K562 (cell line): ENCODE measurements at regions not wholly inside any gene's neighbourhood (a gene's known extent, or its start where the extent isn't known, plus 50 kb on each side); places are given as distances from the start of the nearest gene placed in this dataset.
"Not testable (repeated sequence)": the region's sequence is repeated elsewhere in the genome, so short reads cannot be mapped to it uniquely, and the experiment has no call there.

Source experiments
- ATAC-seq: fragments of 200-7000 bp; cut with Tn5 transposase; 3 replicates; pipeline ENCODE4 v1.9.1; 2020; ENCODE audit warnings: moderate library complexity
- BruUV-seq: library from RNA; stranded (reverse); fragments of 400-500 nt; replicated peaks from 2 replicates; lab custom pipeline; 2021; lab: Mats Ljungman, UMichigan
- CTCF ChIA-PET: fragments of 300-600 bp; formaldehyde crosslinking; extraction: SDS; loops from one replicate; lab custom pipeline; 2021; ENCODE audit warnings: low intra/inter-chr PET ratio; lab: Yijun Ruan, JAX
- POLR2A ChIA-PET: fragments of 300-600, 350-650 bp; sonication (Branson Sonifier 250); formaldehyde crosslinking; extraction: SDS; loops from one replicate; lab custom pipeline; 2021; ENCODE audit warnings: antibody characterized with exemption, inconsistent platforms; lab: Yijun Ruan, JAX
- DNase-seq, 4 experiments: peaks; one replicate each; pipeline versions ENCODE4 v3.0.0 to v3.0.0-alpha.2; 2011 to 2018; ENCODE audit warnings: low spot score in 3 of 4, mixed read lengths in 3 of 4; ENCODE audit errors: extremely low read depth in 1 of 4
- FAIRE-seq: peaks from 2 replicates; lab custom pipeline; 2011; peaks lifted over from hg19 to GRCh38; lab: Jason Lieb, UNC
- H2AFZ ChIP-seq: 2 replicates; pipeline ENCODE4 v1.6.0; 2011; ENCODE audit warnings: low read depth, low read length, control low read depth, inconsistent platforms
- H3K27ac ChIP-seq: fragments of 200-600 bp; 3 replicates; pipeline ENCODE4 v1.8.0; 2011; ENCODE audit warnings: low read depth, mild to moderate bottlenecking, control low read depth, inconsistent platforms, low read length, moderate library complexity, mixed read lengths; ENCODE audit errors: extremely low read depth
- H3K27me3 ChIP-seq, 2 experiments: fragments of 300-600 bp in 1 of 2; 2 replicates in 1 of 2; 3 replicates in 1 of 2; pipeline versions ENCODE4 v1.6.0 to v1.8.0; 2011; ENCODE audit warnings: inconsistent platforms in 2 of 2, low read length in 2 of 2, mild to moderate bottlenecking in 1 of 2, mixed read lengths in 1 of 2, moderate library complexity in 1 of 2; ENCODE audit not compliant: control insufficient read depth in 2 of 2, insufficient read depth in 2 of 2
- H3K36me3 ChIP-seq: fragments of 300-600 bp; 3 replicates; pipeline ENCODE4 v1.8.0; 2011; ENCODE audit warnings: mild to moderate bottlenecking, low read length, inconsistent platforms; ENCODE audit not compliant: control insufficient read depth, insufficient read depth
- H3K4me1 ChIP-seq, 2 experiments: fragments of 200-600 bp in 1 of 2; replicated peaks in 1 of 2; 2 replicates in 1 of 2; 3 replicates in 1 of 2; pipeline versions ENCODE4 v1.5.1 to v1.8.0; 2011; ENCODE audit warnings: inconsistent platforms in 2 of 2, low read length in 2 of 2, mild to moderate bottlenecking in 1 of 2, mixed read lengths in 1 of 2, moderate library complexity in 1 of 2; ENCODE audit not compliant: control insufficient read depth in 2 of 2, insufficient read depth in 2 of 2
- H3K4me2 ChIP-seq: 2 replicates; pipeline ENCODE4 v1.6.1; 2011; ENCODE audit warnings: low read length, control low read depth, inconsistent platforms, mixed read lengths; ENCODE audit not compliant: insufficient read depth
- H3K4me3 ChIP-seq: fragments of 200-600 bp; sonication (generic), shearing (Covaris generic); 2 replicates; pipeline ENCODE4 v1.5.1; 2016; ENCODE audit warnings: control low read depth, inconsistent platforms
- H3K79me2 ChIP-seq: fragments of 200-600 bp; 3 replicates; pipeline ENCODE4 v1.8.0; 2011; ENCODE audit warnings: low read length, inconsistent platforms; ENCODE audit not compliant: control insufficient read depth, insufficient read depth
- H3K9ac ChIP-seq, 2 experiments: 2 replicates each; pipeline versions ENCODE4 v1.6.0 to v1.6.1; 2011; ENCODE audit warnings: low read depth in 2 of 2, low read length in 2 of 2, control low read depth in 1 of 2, inconsistent platforms in 1 of 2, mild to moderate bottlenecking in 1 of 2, mixed read lengths in 1 of 2; ENCODE audit not compliant: insufficient read depth in 1 of 2
- H3K9me1 ChIP-seq: one replicate; pipeline ENCODE4 v1.6.0; 2011; ENCODE audit warnings: inconsistent platforms, mild to moderate bottlenecking, low read length, moderate library complexity; ENCODE audit not compliant: control insufficient read depth, insufficient read depth
- H3K9me3 ChIP-seq: replicated peaks from 2 replicates; pipeline ENCODE4 v1.5.1; 2011; ENCODE audit warnings: low read depth, low read length, inconsistent platforms; ENCODE audit not compliant: control insufficient read depth, insufficient read depth
- H4K20me1 ChIP-seq: replicated peaks from 2 replicates; pipeline ENCODE4 v1.6.1; 2011; ENCODE audit warnings: low read length, inconsistent platforms, mixed read lengths; ENCODE audit not compliant: control insufficient read depth, insufficient read depth
- ZNF146 ChIP-seq: IDR thresholded peaks from one replicate; pipeline ENCODE4 v1.6.1; 2018; ENCODE audit warnings: missing compliant biosample characterization; ENCODE audit not compliant: unreplicated experiment
- WGBS: fragments of 100-300 bp; shearing (Covaris generic); methylation state at CpG from one replicate; pipeline ENCODE4 v1.1.6; 2016; ENCODE audit warnings: low coverage, mixed read lengths; ENCODE audit not compliant: insufficient coverage; ENCODE audit errors: missing lambda C conversion rate; 5-methylcytosine and 5-hydroxymethylcytosine counted together
- in situ Hi-C: fragments of 300-500 bp; cut with MboI; formaldehyde crosslinking; loops from 4 replicates; pipeline ENCODE4 v1.15.0; 2018; ENCODE audit warnings: inconsistent platforms, mixed read lengths
- intact Hi-C: fragments of 100-400 bp; cut with micrococcal nuclease; formaldehyde crosslinking; loops from 2 replicates; pipeline ENCODE4 v1.14.2; 2022

- H3K4me2 ChIP-seq, H3K4me1 ChIP-seq, ATAC-seq, FAIRE-seq, H3K36me3 ChIP-seq, DNase-seq, H3K4me3 ChIP-seq, intact Hi-C loops, BruUV-seq, POLR2A ChIA-PET, H3K9ac ChIP-seq, H3K27me3 ChIP-seq, H2AFZ ChIP-seq, H4K20me1 ChIP-seq, H3K79me2 ChIP-seq, CTCF ChIA-PET, H3K9me3 ChIP-seq, H3K9me1 ChIP-seq, H3K27ac ChIP-seq, in situ Hi-C loops: not testable (repeated sequence)
- peak; percentile 48 for TF ChIP-seq ZNF146 (CRISPR knock-in tag)
- 0% methylated on average over 5 of the region's 5 CpGs for WGBS
Observed at GRCh38 chrX:508821-509220, 121.8 kb upstream of the SHOX start.

DNA sequence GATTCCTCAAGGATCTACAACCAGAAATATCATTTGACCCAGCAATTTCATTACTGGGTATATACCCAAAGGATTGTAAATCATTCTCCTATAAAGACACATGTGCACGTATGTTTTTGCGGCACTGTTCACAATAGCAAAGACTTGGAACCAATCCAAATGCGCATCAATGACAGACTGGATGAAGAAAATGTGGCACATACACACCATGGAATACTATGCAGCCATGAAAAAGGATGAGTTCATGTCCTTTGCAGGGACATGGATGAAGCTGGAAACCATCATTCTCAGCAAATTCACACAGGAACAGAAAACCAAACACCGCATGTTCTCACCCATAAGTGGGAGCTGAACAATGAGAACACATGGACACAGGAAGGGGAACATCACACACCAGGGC lies 119.5 kb upstream of the SHOX start:
- FAIRE-seq, H3K9me3 ChIP-seq: not testable (repeated sequence)

More for the DNA sequence above, 119.5 kb upstream of the SHOX start:
- intact Hi-C loops, H3K4me3 ChIP-seq, H3K9me1 ChIP-seq, H3K4me2 ChIP-seq, H3K27me3 ChIP-seq, H4K20me1 ChIP-seq, H3K27ac ChIP-seq, H3K36me3 ChIP-seq, ATAC-seq, H2AFZ ChIP-seq, H3K4me1 ChIP-seq, H3K9ac ChIP-seq, in situ Hi-C loops, BruUV-seq, CTCF ChIA-PET, H3K79me2 ChIP-seq, DNase-seq, POLR2A ChIA-PET: not testable (repeated sequence)
- 6% methylated on average over 4 of the region's 4 CpGs for WGBS
- TF ChIP-seq ZNF146 (CRISPR knock-in tag): peak; percentile 58
